HL-60 (cell line): ENCODE measurements at regions not wholly inside any gene's neighbourhood (a gene's known extent, or its start where the extent isn't known, plus 50 kb on each side); places are given as distances from the start of the nearest gene placed in this dataset.

Source experiments
- DNase-seq, 2 experiments: peaks; one replicate each; pipeline ENCODE4 v3.0.0-alpha.2; 2010 to 2020; ENCODE audit warnings: low read depth in 1 of 2, low spot score in 1 of 2
- H3K27ac ChIP-seq: fragments of 250-450 bp; sonication (Bioruptor Pico); replicated peaks from 2 replicates; pipeline ENCODE4 v1.5.1; 2020; ENCODE audit warnings: mild to moderate bottlenecking, moderate library complexity
- H3K27me3 ChIP-seq: fragments of 250-450 bp; sonication (Bioruptor Pico); 2 replicates; pipeline ENCODE4 v1.5.1; 2021; ENCODE audit warnings: mild to moderate bottlenecking, moderate library complexity; ENCODE audit not compliant: insufficient read depth, poor library complexity, severe bottlenecking
- H3K4me3 ChIP-seq: replicated peaks from 2 replicates; pipeline ENCODE4 v1.5.1; 2011; ENCODE audit warnings: mild to moderate bottlenecking, control low read depth, low read length; ENCODE audit not compliant: insufficient read depth
- GABPA ChIP-seq: IDR thresholded peaks from 2 replicates; pipeline ENCODE4 v1.6.1; 2012; ENCODE audit warnings: low read depth
- POLR2AphosphoS5 ChIP-seq: IDR thresholded peaks from 2 replicates; pipeline ENCODE4 v1.6.1; 2012; ENCODE audit warnings: low read depth
- SPI1 ChIP-seq: IDR thresholded peaks from 2 replicates; pipeline ENCODE4 v1.6.1; 2012; ENCODE audit warnings: low read depth, mild to moderate bottlenecking, borderline replicate concordance
- TF ChIP-seq, protein P1 (sequence below): IDR thresholded peaks from 2 replicates; pipeline ENCODE4 v1.6.1; 2012; ENCODE audit warnings: low read depth; ENCODE audit not compliant: insufficient replicate concordance
- TF ChIP-seq, protein P2 (sequence below): IDR thresholded peaks from one replicate; pipeline ENCODE4 v1.5.1; 2011; ENCODE audit warnings: low read length, control low read depth, inconsistent platforms; ENCODE audit not compliant: insufficient read depth

DNA sequence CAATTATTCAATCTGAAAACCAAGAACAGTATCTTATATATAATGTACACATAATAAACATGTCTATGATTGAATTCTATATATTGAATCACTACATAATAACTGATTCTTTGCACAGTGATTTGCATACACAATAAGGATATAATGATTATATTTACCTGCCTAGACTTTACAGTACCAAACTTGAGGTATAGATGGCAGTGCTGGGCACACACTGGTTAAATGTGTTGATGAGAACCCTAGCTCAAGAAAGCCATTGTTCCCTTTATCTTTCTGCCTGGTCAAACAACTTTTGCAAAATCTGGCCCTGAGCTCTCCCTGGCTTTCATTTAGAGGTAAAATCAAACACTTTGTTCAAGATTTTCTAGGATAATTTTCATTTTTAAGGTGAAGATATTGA lies 697.7 kb downstream of the TUSC7 start:
- TF ChIP-seq, protein P1, sequence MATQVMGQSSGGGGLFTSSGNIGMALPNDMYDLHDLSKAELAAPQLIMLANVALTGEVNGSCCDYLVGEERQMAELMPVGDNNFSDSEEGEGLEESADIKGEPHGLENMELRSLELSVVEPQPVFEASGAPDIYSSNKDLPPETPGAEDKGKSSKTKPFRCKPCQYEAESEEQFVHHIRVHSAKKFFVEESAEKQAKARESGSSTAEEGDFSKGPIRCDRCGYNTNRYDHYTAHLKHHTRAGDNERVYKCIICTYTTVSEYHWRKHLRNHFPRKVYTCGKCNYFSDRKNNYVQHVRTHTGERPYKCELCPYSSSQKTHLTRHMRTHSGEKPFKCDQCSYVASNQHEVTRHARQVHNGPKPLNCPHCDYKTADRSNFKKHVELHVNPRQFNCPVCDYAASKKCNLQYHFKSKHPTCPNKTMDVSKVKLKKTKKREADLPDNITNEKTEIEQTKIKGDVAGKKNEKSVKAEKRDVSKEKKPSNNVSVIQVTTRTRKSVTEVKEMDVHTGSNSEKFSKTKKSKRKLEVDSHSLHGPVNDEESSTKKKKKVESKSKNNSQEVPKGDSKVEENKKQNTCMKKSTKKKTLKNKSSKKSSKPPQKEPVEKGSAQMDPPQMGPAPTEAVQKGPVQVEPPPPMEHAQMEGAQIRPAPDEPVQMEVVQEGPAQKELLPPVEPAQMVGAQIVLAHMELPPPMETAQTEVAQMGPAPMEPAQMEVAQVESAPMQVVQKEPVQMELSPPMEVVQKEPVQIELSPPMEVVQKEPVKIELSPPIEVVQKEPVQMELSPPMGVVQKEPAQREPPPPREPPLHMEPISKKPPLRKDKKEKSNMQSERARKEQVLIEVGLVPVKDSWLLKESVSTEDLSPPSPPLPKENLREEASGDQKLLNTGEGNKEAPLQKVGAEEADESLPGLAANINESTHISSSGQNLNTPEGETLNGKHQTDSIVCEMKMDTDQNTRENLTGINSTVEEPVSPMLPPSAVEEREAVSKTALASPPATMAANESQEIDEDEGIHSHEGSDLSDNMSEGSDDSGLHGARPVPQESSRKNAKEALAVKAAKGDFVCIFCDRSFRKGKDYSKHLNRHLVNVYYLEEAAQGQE = no peak
- TF ChIP-seq, protein P2, sequence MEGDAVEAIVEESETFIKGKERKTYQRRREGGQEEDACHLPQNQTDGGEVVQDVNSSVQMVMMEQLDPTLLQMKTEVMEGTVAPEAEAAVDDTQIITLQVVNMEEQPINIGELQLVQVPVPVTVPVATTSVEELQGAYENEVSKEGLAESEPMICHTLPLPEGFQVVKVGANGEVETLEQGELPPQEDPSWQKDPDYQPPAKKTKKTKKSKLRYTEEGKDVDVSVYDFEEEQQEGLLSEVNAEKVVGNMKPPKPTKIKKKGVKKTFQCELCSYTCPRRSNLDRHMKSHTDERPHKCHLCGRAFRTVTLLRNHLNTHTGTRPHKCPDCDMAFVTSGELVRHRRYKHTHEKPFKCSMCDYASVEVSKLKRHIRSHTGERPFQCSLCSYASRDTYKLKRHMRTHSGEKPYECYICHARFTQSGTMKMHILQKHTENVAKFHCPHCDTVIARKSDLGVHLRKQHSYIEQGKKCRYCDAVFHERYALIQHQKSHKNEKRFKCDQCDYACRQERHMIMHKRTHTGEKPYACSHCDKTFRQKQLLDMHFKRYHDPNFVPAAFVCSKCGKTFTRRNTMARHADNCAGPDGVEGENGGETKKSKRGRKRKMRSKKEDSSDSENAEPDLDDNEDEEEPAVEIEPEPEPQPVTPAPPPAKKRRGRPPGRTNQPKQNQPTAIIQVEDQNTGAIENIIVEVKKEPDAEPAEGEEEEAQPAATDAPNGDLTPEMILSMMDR = peak; percentile 3
- DNase-seq = peak in 1 of 2 experiments; percentile 29
- no peak overlapping the region for H3K27ac ChIP-seq
- no peak overlapping the region for H3K4me3 ChIP-seq
- no peaks in the 10 kb centered on the region for H3K27me3 ChIP-seq

DNA sequence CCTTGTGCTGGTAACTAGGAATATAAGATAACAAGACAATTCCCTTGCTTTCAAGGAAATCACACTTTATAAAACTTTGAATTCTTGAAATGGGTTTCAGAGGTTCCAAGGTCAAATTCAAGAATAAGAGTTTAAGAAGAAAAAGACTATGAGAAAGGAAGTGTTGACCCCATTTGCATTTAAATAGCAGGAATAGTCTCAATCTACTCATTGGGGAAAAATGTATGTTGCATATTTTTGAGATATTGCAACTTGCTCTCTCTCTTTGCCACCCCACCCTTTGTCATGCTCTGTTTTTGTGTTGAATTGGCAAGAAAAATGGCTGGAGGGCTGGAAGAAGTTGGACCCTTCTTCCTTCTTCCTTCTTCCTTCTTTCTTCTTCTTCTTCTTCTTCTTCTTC lies 699.2 kb downstream of the TUSC7 start:
- DNase-seq = no peak
- TF ChIP-seq POLR2AphosphoS5 = no peak
- TF ChIP-seq, protein P2 = no peak
- no peak for TF ChIP-seq SPI1
- no peak for TF ChIP-seq GABPA
- TF ChIP-seq, protein P1 = no peak
- H3K27me3 ChIP-seq = no peaks in the 10 kb centered on the region
- no peak overlapping the region for H3K4me3 ChIP-seq
- no peak overlapping the region for H3K27ac ChIP-seq

DNA sequence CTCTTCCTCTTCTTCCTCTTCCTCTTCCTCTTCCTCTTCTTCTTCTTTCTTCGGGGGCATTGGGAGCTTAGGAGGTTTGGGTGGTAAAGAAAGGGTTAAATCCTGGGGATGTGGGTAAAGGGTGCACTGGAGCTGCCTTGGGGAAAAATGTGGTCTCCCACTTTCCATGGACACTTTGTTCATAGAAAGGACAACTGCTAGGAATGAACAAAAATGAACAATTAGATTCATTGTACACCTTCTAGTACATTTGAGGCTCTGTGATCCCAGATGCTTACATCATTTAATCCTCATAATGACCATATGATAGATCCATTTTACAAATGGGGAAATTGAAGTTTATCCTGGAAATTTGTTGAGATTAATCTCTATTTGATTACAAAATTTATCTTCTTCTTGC lies 699.7 kb downstream of the TUSC7 start:
- Histone ChIP-seq H3K27ac (no peak overlapping the region), H3K27me3 (no peaks in the 10 kb centered on the region), H3K4me3 (no peak overlapping the region)
- TF ChIP-seq GABPA (no peak), SPI1 (no peak), POLR2AphosphoS5 (no peak)
- TF ChIP-seq, protein P2 = no peak
- TF ChIP-seq, protein P1 = no peak
- DNase-seq = no peak
